Thyroid gland (tissue), 4 donors: ENCODE measurements at regions not wholly inside any gene's neighbourhood (a gene's known extent, or its start where the extent isn't known, plus 50 kb on each side); places are given as distances from the start of the nearest gene placed in this dataset.

Source experiments
- DNase-seq, 2 donors: peaks; one replicate each; pipeline ENCODE4 v3.0.0-alpha.2; 2019
- H3K27ac ChIP-seq, 3 donors: fragments of 200-600 bp; sonication (generic); 1 replicate in 2 of 3; 2 replicates in 1 of 3; pipeline ENCODE4 v1.5.1; 2016 to 2019; ENCODE audit warnings: mild to moderate bottlenecking in 1 of 3, moderate library complexity in 1 of 3
- H3K27me3 ChIP-seq: fragments of 200-600 bp; sonication (generic); one replicate; pipeline ENCODE4 v1.5.1; 2019
- H3K36me3 ChIP-seq, 2 donors: fragments of 200-600 bp; sonication (generic); one replicate each; pipeline ENCODE4 v1.5.1; 2016 to 2019
- H3K4me1 ChIP-seq, 2 donors: fragments of 200-600 bp; sonication (generic); one replicate each; pipeline ENCODE4 v1.5.1; 2017 to 2019
- H3K4me3 ChIP-seq, 3 donors: fragments of 200-600 bp; sonication (generic); replicated peaks in 1 of 3; 1 replicate in 2 of 3; 2 replicates in 1 of 3; pipeline ENCODE4 v1.5.1; 2016; ENCODE audit warnings: mild to moderate bottlenecking in 1 of 3
- H3K9me3 ChIP-seq: fragments of 200-600 bp; sonication (generic); one replicate; pipeline ENCODE4 v1.5.1; 2017
- CTCF ChIP-seq, 6 experiments: fragments of 200-600 bp in 3 of 6; fragments of 450-650 bp in 3 of 6; sonication (generic) in 3 of 6; IDR thresholded peaks; one replicate each; pipeline ENCODE4 v1.5.1; 2016 to 2019; ENCODE audit warnings: antibody characterized with exemption in 6 of 6, mild to moderate bottlenecking in 2 of 6, inconsistent platforms in 1 of 6, moderate library complexity in 1 of 6
- POLR2A ChIP-seq, 2 donors: fragments of 450-650 bp; IDR thresholded peaks; one replicate each; pipeline ENCODE4 v1.6.1; 2017; ENCODE audit warnings: antibody characterized with exemption in 2 of 2, mild to moderate bottlenecking in 2 of 2, moderate library complexity in 1 of 2
- WGBS, 2 donors: methylation state at CpG; one replicate each; pipeline ENCODE4 v1.1.5; 2017; 5-methylcytosine and 5-hydroxymethylcytosine counted together
- intact Hi-C: fragments of 100-400 bp; cut with DNase I; formaldehyde crosslinking; loops from one replicate; pipeline ENCODE4 v1.15.1; 2023

GRCh38 chr4:19806865-19807264 lies 444.8 kb upstream of the SLIT2 start:
- no peaks in the 10 kb centered on the region for H3K36me3 ChIP-seq
- 18 to 39% methylated on average over 1 of the region's 1 CpG for WGBS, 2 donors
- intact Hi-C loops = no loop called here
- H3K27ac ChIP-seq = no peak overlapping the region
- DNase-seq = no peak
- no peak for TF ChIP-seq POLR2A (IDR thresholded peaks at IDR 0.05)
- TF ChIP-seq CTCF (IDR thresholded peaks at IDR 0.05) = no peak
- no peak overlapping the region for H3K4me3 ChIP-seq
- H3K9me3 ChIP-seq = no peaks in the 10 kb centered on the region
- peaks cover 0 to 6% of the 10 kb centered on the region in 2 donors for H3K4me1 ChIP-seq
- H3K27me3 ChIP-seq = no peaks in the 10 kb centered on the region

- Histone ChIP-seq H3K9me3 (no peaks in the 10 kb centered on the region), H3K4me3 (no peak overlapping the region), H3K4me1 (peaks cover 0 to 6% of the 10 kb centered on the region in 2 donors), H3K27ac (no peak overlapping the region), H3K36me3 (no peaks in the 10 kb centered on the region), H3K27me3 (no peaks in the 10 kb centered on the region)
- no peak for DNase-seq
- TF ChIP-seq CTCF (IDR thresholded peaks at IDR 0.05) (no peak), POLR2A (IDR thresholded peaks at IDR 0.05) (no peak)
- WGBS, 2 donors = 92 to 93% methylated on average over 2 of the region's 2 CpGs
- intact Hi-C loops = no loop called here
Measured at GRCh38 chr4:19803406-19803805, 448.3 kb upstream of the SLIT2 start.

- no peak for DNase-seq
- Histone ChIP-seq H3K27me3 (no peaks in the 10 kb centered on the region), H3K4me3 (no peak overlapping the region), H3K27ac (no peak overlapping the region), H3K4me1 (no peaks in the 10 kb centered on the region), H3K9me3 (no peaks in the 10 kb centered on the region), H3K36me3 (no peaks in the 10 kb centered on the region)
- intact Hi-C loops = no loop called here
- TF ChIP-seq CTCF (IDR thresholded peaks at IDR 0.05) (no peak), POLR2A (IDR thresholded peaks at IDR 0.05) (no peak)
Measured at GRCh38 chr4:19793831-19794230, 457.9 kb upstream of the SLIT2 start.

- no peaks in the 10 kb centered on the region for H3K27me3 ChIP-seq
- TF ChIP-seq CTCF (IDR thresholded peaks at IDR 0.05) (no peak), POLR2A (IDR thresholded peaks at IDR 0.05) (no peak)
- no peaks in the 10 kb centered on the region for H3K36me3 ChIP-seq
- H3K27ac ChIP-seq = no peak overlapping the region
- DNase-seq = no peak
- no peaks in the 10 kb centered on the region for H3K4me1 ChIP-seq
- no peaks in the 10 kb centered on the region for H3K9me3 ChIP-seq
- WGBS, 2 donors = 63 to 66% methylated on average over 5 of the region's 5 CpGs
- H3K4me3 ChIP-seq = no peak overlapping the region
- intact Hi-C loops = no loop called here
Measured at GRCh38 chr4:19791422-19792123, 460.1 kb upstream of the SLIT2 start.

- no peaks in the 10 kb centered on the region for H3K9me3 ChIP-seq
- TF ChIP-seq CTCF (IDR thresholded peaks at IDR 0.05) = no peak
- no peak for TF ChIP-seq POLR2A (IDR thresholded peaks at IDR 0.05)
- no peak overlapping the region for H3K27ac ChIP-seq
- no peaks in the 10 kb centered on the region for H3K27me3 ChIP-seq
- no peak overlapping the region for H3K4me3 ChIP-seq
- DNase-seq = no peak
- intact Hi-C loops = no loop called here
- no peaks in the 10 kb centered on the region for H3K36me3 ChIP-seq
- H3K4me1 ChIP-seq = no peaks in the 10 kb centered on the region
- 47 to 76% methylated on average over 1 of the region's 1 CpG for WGBS, 2 donors
Measured at GRCh38 chr4:19786616-19787015, 465.1 kb upstream of the SLIT2 start.
